KG1 (cell line): ENCODE measurements at regions not wholly inside any gene's neighbourhood (a gene's known extent, or its start where the extent isn't known, plus 50 kb on each side); places are given as distances from the start of the nearest gene placed in this dataset.
"Not testable (repeated sequence)": the region's sequence is repeated elsewhere in the genome, so short reads cannot be mapped to it uniquely, and the experiment has no call there.

Experiments used
- DNase-seq: peaks from one replicate; lab custom pipeline; 2025; lab: John Stamatoyannopoulos, UW

GRCh38 chr13:50387051-50387581 lies 371.9 kb downstream of the KCNRG start:
- DNase-seq = no peak

GRCh38 chr13:50388481-50388880 lies 373.2 kb downstream of the KCNRG start:
- DNase-seq = no peak

GRCh38 chr13:50389726-50390125 lies 374.5 kb downstream of the KCNRG start:
- DNase-seq = no peak

DNA sequence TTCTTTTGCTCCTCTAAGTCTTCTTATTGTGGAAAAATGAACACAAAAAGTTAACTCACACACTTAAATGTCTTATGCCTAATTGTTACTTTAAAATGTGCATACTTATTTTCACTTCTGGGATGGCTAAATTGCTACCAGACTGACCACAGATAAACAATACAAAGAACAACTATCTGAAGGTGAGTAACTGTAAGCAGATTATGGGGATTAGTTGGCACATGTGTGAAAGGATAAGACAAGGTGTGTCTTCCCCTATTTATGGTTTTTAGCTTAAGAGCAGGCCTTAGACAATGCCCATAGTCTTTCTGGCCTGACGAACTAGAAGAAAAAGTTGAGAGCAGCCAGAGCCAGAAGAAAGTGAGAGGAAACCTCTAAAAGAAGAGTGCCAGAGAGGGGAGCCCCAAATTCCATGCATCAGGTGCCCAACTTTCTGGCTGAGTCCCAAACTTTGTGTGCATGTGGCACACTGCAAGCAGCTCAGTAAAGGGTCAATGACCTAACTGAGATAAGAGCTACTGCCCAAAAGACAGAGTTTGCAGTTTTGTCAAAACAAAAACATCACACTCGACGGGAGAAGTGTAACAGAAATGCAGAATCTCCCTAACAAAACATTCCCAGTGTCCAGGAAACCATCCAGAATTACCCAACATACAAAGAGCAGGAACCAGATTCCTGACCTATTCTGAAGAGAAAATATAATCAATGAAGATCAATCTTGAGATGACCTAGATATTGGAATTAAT lies 375.4 kb downstream of the KCNRG start:
- DNase-seq = no peak

DNA sequence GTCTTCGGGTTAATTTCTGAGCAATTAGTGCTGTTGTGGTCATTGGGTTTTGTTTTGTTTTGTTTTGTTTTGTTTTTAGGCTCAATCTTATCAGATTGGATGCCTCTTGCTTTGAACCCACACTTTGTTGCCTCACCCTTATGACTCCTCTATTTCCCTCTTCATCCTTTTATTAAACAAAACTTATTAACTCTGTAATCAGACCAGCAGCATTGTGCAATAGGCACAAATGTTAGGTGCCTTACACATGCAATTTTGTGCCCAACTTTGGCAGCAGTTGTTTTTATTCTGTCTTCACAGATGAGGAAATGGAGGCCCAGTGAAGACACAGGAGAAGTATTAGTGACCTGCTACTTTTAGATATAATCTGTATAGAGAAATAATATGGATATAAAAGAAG lies 377.7 kb downstream of the KCNRG start:
- no peak for DNase-seq

DNA sequence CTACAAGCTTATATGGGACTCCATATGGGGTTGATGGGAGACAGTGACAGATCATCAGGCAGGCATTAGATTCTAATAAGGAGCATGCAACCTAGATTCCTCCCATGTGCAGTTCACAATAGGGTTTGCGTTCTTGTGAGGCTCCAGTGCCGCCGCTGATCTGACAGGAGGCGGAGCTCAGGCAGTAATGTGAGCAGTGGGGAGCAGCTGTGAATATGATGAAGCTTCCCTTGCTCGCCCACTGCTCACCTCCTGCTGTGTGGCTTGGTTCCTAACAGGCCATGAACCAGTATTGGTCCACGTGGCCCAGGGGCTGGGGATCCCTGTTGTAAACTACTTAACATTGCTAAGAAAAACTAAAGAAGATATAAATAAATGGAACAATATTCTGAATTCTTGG lies 378.4 kb downstream of the KCNRG start:
- no peak for DNase-seq

GRCh38 chr13:50396001-50396400 lies 380.8 kb downstream of the KCNRG start:
- no peak for DNase-seq

- DNase-seq = not testable (repeated sequence)
Measured at GRCh38 chr13:50396618-50397017, 381.4 kb downstream of the KCNRG start.

GRCh38 chr13:50400035-50400726 lies 384.9 kb downstream of the KCNRG start:
- DNase-seq = no peak

DNA sequence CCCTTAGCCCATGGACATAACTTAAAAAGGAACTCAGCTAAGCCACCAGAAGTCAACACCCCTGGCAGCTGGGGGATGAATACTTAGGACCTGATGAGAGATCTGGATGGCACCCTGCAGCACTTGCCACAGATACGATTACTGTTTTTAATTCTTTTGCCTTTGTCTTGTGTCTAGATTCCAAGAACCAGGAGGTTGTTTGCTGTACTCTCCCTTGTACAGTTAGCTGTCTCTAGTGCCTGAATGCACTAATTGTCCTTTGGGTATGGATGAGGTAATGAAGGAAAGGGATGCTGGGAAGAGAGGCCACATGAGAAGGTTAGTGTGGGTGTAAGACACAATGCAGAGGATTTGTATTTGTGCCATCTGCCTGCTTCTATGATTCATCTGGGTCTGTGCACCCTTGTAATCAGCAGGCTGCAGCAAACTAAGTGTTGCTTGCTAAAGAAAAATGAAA lies 385.8 kb downstream of the KCNRG start:
- DNase-seq = no peak

DNA sequence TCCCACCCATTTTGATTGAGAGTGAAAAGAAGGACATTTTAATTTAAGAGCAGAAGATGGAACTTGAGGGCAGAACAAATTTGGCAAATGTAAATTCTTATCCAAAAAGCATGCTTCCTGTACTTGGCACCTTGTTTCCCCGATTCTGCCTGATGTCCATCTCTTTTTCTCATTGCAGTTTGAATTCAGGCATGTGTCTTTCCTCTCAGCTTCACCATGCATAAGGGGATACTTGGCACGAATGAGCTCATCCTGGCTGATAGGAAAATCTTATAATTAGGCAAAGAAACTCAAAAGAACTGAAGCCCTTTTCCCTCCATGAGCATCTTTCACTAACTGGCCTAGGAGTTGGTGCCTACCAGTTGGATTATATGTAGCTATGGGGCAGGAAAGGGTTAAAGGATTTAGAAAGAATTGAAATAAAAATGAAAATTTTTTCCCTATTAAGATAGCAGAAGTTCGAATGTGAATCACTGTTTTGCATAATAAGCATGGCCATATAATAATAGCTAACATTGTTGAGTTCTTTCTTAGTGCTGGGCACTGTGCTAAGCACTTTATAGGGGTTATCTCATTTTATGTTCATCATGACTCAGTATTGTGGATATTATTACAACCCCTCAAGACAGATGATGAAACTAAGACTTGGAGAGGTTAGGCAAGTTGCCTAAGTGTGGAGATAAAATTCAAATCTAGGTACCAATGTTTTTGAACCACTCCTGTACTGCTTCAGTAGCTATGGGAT lies 386.6 kb downstream of the KCNRG start:
- no peak for DNase-seq

- DNase-seq = no peak
Measured at GRCh38 chr13:50403311-50403710, 388.1 kb downstream of the KCNRG start.

DNA sequence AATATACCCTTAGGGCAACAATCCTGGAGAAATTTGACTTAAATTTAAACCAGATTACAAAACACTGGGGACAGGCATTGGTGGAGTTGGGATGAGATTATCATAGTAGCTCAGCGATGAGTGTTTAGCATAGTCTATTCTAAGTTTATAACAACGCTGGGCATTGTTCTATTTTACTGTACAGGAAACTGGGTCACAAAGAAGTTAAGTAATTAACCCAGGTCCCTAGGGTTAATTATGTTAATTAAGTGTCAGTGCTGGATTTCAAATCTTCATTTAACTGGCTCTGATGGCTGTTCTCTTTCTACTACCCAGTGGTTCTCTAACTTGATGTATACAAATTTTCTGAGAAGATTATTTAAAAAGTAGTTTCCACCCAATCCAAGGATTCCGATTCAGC lies 388.9 kb downstream of the KCNRG start:
- no peak for DNase-seq

DNA sequence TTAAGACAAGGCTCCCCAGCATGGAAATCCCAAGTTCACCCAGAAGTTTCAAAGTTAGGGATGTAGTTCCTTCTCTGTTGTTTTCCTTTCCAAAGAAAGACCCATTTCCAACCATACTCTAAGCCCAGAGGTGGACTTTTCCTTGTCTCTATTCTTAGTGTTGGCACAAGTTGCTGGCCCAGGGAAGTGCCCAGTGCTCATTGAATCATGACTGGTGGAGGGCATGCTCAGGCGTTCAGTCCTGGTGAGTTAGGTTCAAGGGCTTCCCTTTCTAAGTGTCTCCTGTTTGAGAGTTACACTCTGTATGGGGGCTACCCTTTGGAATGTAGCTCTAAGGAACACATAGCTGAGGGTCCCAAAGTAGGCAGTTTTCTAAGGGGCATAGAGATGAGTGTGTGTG lies 389.5 kb downstream of the KCNRG start:
- no peak for DNase-seq

- no peak for DNase-seq
Measured at GRCh38 chr13:50406831-50407230, 391.6 kb downstream of the KCNRG start.

GRCh38 chr13:50408068-50408467 lies 392.8 kb downstream of the KCNRG start:
- DNase-seq = no peak

DNA sequence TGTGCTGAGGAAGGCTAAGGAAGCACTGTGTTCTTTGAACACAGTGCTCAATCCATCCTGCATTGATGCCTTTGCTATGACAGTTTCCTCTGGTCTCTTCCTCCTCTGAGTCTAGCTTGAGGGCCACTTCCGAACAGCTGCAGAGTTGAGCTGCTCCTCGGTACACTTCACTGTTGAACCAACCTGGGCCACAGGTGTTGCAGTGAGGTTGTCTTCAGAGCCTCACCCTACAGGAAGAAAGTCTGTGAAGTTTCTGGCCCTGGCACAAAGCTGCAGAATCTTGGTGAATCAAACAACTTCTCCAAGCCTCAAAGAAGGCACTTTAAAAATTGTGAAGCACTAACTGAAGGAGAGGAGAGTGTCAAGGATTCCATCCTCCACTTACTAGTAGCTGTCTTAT lies 394.0 kb downstream of the KCNRG start:
- no peak for DNase-seq

GRCh38 chr13:50410921-50411746 lies 395.9 kb downstream of the KCNRG start:
- DNase-seq = no peak

- DNase-seq = no peak
Measured at GRCh38 chr13:50412046-50412617, 396.9 kb downstream of the KCNRG start.

- no peak for DNase-seq
Measured at GRCh38 chr13:50414640-50415039, 399.4 kb downstream of the KCNRG start.

DNA sequence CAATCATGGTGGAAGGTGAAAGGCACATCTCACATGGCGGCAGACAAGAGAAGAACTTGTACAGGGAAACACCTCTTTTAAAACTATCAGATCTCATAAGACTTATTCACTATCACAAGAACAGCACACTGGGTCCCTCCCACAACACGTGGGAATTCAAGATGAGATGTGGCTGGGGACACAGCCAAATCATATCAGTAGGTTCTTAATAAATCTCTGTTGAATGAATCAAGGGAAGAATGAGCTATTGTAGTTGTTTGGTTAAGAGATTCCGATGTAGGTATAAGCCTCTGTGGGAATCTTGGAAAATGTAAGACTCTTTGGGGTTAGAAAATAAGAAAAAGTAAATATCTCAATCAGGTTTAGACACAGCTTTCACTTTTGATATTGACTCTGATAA lies 400.2 kb downstream of the KCNRG start:
- DNase-seq = no peak
